CD4-positive, alpha-beta T cell treated with Interleukin-10 for 1 hour (primary cell): ENCODE measurements at regions not wholly inside any gene's neighbourhood (a gene's known extent, or its start where the extent isn't known, plus 50 kb on each side); places are given as distances from the start of the nearest gene placed in this dataset.

Experiments used
- DNase-seq: peaks from one replicate; pipeline ENCODE4 v3.0.0-alpha.2; 2020

GRCh38 chr5:175765858-175766257 lies 105.5 kb upstream of the CPLX2 start:
- no peak for DNase-seq

- no peak for DNase-seq
Observed at GRCh38 chr5:175766963-175767362, 104.4 kb upstream of the CPLX2 start.

GRCh38 chr5:175772747-175773533 lies 98.4 kb upstream of the CPLX2 start:
- no peak for DNase-seq

DNA sequence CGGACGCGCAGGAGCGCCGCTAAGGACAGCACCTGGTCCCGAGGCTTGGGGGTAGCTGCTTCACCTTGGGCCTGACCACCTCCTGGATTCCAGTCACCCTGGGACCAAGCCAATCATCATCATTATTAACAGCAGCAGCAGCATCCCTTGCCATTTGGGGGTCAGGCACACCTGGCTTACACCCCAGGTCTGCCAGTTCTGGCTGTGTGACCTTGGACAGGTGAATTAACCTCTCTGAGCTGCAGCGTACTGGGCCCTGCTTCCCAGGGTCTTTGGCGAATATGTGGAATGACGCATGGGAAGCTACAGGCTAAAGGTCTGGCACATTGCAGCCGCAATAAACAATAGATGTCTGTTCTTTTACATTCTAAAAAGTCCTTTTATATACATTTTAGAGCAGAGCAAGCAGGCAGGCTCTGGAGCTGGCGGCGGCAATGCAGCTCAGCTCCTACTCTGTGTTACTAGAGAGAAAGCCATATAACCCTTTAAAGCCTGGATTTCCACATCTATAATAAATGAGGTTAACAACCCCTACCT lies 97.8 kb upstream of the CPLX2 start:
- DNase-seq = no peak

DNA sequence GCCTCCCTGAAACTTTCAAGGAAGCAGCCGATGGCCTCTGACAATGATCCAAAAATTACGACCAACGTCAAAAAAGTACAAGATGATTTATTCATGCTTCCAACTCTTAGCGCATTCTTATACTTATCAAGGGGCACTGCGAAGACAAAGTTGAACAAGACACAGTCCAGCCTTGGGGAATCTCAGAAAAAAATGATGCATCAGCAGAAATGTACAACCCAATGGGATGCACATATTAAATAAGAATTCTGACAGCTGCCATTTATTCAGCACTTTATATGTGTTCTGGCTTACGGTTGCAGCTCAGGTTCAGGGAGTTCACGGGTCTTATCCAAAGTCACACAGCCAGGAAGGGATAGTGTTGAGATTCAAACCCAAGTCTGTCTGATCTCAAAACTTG lies 96.0 kb upstream of the CPLX2 start:
- no peak for DNase-seq

GRCh38 chr5:175778951-175779503 lies 92.4 kb upstream of the CPLX2 start:
- DNase-seq = no peak

DNA sequence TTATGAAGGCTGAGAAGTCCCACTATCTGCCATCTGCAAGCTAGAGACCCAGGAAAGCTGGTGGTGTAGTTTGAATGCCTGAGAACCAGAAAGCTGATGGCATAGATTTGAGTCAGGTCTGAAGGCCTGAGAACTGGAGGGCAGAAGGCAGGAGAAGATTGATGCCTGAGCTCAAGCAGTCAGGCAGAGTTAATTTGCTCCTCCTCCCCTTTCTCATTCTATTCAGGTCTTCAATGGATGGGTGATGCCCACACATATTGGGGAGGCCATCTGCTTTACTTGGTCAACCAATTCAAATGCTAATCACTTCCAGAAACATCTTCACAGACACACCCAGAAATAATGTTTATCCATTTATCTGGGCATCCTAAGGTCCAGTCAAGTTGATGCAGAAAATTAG lies 87.6 kb upstream of the CPLX2 start:
- no peak for DNase-seq

DNA sequence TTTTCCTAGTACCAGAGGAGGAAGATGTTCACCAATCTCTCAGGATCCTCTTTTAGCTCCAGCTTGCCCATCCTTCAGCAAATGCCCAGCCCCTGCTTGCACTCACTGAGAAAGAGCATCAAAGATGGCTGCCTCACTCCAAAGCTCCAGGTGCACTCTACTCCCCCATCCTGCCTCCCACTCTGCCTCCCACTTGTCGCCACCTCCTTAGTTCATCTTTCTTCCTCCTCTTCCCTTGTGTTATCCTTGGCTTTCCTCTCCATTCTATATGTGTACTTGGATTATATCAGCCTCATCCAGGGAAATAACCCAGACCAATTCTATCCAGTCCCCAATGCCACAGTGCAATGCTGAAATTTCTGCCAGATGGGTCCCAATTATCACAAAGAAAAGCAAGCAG lies 87.1 kb upstream of the CPLX2 start:
- DNase-seq = no peak

DNA sequence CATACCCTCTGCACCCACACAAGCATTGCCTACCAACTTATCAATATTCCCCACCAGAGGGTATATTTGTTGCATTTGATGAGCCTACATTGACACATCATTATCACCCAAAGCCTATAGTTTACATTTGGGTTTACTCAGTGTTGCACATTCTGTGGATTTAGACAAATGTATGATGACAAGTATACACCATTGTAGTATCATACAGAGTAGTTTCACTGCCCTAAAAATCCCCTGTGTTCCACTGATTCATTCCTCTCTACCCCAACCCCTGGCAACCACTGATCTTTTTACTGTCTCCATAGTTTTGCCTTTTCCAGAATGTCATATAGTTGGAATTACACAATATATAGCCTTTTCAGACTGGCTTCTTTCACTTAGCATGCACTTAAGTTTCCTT lies 85.7 kb upstream of the CPLX2 start:
- no peak for DNase-seq

DNA sequence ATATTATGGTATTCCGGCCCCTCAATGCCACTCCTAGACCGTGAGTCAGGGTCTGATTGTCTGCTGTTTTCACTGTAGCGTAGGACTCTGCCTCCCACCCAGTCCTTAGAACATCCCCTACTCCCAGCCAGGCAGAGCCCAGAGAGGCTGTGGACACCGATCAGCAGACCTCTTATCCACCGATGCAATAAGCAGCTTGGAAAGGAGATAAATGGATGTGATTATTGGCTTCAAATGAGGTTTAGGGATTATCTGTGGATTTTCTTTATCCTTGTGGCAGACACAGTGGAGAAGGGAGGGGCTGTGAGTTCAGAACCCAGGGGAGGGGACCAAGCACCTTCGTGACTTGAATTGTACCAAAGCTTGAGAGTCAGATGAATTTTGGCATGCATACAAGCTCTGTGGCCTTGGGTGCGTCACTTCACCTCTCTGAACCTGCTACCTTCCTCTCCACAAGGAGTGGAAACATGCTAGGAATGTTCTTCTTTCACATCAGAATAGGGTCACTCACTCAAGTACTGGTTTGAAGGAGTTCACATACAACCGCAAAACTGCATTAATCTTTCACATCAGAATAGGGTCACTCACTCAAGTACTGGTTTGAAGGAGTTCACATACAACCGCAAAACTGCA lies 83.1 kb upstream of the CPLX2 start:
- DNase-seq = no peak

- no peak for DNase-seq
Observed at GRCh38 chr5:175789670-175790069, 81.7 kb upstream of the CPLX2 start.

DNA sequence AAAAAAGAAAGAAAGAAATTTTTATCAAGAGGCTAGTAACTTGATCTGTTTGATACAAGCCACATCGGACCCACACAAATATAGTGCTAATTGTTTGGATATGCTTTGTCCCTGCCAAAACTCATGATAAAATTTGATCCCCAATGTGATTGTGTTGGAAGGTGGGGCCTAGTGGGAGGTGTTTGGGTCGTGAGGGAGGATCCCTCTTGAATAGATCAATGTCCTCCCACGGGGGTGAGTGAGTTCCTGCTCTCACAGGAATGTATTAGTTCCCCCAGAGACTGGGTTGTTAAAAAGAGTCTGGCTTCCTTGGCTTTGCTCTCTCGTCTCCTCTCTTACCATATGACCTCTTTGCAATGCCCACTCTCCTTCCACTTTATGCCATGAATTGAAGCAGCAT lies 80.6 kb upstream of the CPLX2 start:
- no peak for DNase-seq

DNA sequence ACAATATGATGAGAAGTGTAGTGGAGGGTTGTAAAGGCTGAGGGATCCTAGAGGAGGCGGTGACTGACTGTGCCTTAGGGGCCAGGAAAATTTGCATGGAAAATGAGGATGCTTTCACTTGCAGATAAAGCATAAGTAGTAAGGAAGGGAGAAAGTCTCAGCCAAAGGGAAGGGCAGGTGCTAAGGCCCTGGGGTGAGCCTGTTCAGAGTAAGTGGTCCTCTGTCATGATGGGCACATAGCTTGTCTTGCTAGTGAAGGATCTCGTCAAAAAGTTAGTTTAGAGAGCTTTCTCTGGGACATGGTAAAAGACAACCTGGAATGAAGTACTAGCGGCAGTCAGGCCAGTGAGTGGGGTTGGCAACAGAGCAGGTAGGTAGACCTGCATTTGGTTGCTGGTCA lies 75.4 kb upstream of the CPLX2 start:
- DNase-seq = no peak

- DNase-seq = peak; percentile 78
Observed at GRCh38 chr5:175796536-175797499, 74.6 kb upstream of the CPLX2 start.

DNA sequence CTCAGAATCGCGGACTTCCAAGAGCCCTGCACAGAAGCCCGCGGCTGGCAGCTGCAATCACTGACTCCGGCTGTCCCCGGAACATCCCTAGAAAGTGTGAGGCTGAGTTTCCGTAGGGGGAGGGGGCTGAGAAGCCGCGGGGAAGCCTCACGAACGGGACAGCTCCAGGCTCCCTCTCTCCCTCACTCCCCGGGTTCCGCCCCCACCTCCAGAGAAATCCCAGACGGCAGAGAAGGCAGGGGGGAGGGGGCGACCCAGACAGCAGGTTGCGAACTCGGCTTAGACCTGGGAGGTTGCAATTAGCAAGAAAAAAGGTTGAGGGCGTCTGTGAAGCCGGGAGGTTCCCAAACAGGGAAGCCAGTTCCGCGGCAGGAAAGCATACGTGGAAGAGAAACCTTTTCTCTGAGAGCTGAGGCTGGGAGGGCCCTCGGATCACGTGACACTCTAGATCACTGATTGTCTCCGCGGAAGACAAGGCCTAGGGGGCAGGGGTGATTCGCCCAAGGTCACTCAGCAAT lies 73.8 kb upstream of the CPLX2 start:
- DNase-seq = no peak

DNA sequence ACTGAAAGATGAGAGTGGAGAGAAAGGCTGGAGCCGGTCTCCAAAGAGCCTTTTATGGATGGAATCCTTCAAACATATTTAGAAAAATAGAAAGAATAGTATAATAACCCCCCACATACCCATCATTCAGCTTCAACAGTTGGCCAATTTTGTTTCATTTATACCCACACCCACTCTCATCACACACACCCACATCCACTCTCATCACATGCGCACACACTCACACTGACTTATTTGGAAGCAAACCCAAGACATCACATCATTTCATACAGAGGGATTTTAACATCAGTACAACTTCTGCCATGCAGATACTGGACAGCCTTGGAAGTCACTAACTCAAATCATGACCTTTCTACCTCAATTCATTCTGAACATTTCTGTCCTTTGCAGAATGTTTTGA lies 72.8 kb upstream of the CPLX2 start:
- DNase-seq = no peak

DNA sequence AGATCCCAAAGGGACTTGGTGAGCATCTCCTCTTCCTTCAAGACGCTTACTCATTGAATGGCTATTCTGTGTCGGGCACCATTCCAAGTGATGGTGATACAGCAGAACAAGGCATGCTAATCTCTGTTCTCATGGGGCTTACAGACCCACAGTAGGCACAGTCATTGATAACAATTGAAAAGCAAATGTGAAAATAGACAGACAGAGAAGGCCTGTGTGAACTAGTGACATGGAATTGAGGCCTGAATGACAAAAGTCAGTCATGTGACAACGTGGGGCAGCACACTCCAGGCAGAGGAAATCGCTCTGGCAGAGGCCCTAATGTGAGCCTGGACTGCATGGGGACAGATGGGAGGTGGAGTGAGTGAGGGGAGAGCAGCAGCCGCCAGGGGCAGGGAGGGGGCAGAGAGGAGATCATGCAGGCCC lies 70.7 kb upstream of the CPLX2 start:
- no peak for DNase-seq

DNA sequence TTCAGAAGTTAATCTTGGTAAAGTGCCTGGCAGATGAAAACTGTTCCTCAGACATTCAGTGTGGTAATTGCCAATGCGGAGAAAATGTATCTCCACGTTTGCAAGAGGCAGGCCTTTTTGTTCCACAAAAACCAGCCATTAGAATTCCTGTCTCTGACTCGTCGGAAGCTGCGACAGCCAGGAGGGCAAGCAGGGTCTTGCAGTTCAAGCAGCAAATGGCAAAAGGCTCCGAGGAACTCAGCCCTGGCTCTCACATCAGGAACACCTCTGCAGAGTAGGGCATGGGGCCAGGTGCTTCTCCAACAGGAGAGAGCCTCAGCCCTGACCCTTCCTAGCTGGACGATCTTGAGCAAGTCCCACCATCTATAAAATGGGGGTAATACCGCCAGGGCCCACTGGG lies 69.0 kb upstream of the CPLX2 start:
- no peak for DNase-seq

GRCh38 chr5:175803254-175803653 lies 68.1 kb upstream of the CPLX2 start:
- no peak for DNase-seq

- DNase-seq = no peak
Observed at GRCh38 chr5:175803736-175804454, 67.5 kb upstream of the CPLX2 start.

DNA sequence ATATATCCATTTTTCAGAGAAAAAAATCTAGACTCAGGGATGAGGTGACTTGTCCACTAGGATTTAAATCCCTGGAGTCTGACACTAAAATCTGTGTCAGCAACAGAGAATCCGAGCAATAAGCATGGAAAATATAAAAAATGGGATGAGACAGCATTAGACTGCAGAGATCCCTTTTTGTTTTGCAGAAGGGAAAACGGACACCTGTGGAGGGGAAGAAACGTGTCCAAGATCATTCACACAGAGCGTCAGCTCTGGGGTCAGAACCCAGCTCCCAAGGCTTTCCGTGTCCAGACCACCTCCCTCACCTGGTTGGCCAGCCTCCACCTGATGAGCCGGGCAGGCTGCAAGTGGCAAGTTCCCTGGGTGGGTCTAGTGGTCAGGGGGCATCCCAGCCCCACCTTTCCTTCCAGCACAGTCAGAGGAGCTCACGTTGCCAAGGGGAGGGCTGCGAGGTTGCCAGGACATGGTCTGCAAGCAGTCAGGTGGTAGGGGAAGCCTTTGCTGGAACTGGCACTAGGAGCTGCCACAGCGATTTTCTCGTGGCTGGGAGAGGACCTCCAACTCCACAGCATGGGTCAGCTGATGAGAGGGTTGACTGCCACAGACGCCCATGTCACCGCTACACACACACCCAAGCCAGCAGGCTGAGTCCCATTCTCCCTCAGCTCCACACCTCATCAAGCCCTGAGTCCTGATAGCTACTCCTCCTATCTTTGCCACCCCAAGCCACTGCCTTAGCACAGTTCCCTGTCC lies 65.9 kb upstream of the CPLX2 start:
- no peak for DNase-seq
